Testis (tissue), 2 donors: ENCODE measurements at regions not wholly inside any gene's neighbourhood (a gene's known extent, or its start where the extent isn't known, plus 50 kb on each side); places are given as distances from the start of the nearest gene placed in this dataset.
"Not testable (repeated sequence)": the region's sequence is repeated elsewhere in the genome, so short reads cannot be mapped to it uniquely, and the experiment has no call there.

Experiments used
- POLR2A ChIP-seq: fragments of 450-650 bp; IDR thresholded peaks from one replicate; pipeline ENCODE4 v1.6.1; 2017; ENCODE audit warnings: antibody characterized with exemption, mild to moderate bottlenecking, moderate library complexity
- TF ChIP-seq, protein P1 (sequence below), 3 experiments: fragments of 450-650 bp in 2 of 3; fragments of 200-600 bp in 1 of 3; sonication (generic) in 1 of 3; IDR thresholded peaks; one replicate each; pipeline ENCODE4 v1.5.1; 2016 to 2019; ENCODE audit warnings: antibody characterized with exemption in 3 of 3, mild to moderate bottlenecking in 2 of 3, moderate library complexity in 1 of 3

DNA sequence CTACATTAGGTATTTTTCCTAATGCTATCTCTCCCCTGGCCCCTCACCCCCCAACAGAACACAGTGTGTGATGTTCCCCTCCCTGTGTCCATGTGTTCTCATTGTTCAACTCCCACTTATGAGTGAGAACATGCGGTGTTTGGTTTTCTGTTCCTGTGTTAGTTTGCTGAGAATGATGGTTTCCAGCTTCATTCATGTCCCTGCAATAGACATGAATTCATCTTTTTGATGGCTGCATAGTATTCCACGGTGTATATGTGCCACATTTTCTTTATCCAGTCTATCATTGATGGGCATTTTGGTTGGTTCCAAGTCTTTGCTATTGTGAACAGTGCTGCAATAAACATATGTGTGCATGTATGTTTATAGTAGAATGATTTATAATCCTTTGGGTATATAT lies 473.3 kb downstream of the TFEC start:
- TF ChIP-seq, protein P1, sequence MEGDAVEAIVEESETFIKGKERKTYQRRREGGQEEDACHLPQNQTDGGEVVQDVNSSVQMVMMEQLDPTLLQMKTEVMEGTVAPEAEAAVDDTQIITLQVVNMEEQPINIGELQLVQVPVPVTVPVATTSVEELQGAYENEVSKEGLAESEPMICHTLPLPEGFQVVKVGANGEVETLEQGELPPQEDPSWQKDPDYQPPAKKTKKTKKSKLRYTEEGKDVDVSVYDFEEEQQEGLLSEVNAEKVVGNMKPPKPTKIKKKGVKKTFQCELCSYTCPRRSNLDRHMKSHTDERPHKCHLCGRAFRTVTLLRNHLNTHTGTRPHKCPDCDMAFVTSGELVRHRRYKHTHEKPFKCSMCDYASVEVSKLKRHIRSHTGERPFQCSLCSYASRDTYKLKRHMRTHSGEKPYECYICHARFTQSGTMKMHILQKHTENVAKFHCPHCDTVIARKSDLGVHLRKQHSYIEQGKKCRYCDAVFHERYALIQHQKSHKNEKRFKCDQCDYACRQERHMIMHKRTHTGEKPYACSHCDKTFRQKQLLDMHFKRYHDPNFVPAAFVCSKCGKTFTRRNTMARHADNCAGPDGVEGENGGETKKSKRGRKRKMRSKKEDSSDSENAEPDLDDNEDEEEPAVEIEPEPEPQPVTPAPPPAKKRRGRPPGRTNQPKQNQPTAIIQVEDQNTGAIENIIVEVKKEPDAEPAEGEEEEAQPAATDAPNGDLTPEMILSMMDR (IDR thresholded peaks at IDR 0.05): not testable (repeated sequence)
- TF ChIP-seq POLR2A: not testable (repeated sequence)
